HCT116 (cell line): ENCODE measurements at regions not wholly inside any gene's neighbourhood (a gene's known extent, or its start where the extent isn't known, plus 50 kb on each side); places are given as distances from the start of the nearest gene placed in this dataset.

Experiments
- ATAC-seq: fragments of 200-7000 bp; cut with Tn5 transposase; 2 replicates; pipeline ENCODE4 v1.9.1; 2020; ENCODE audit warnings: mild to moderate bottlenecking, moderate library complexity
- BruUV-seq: library from RNA; stranded (reverse); fragments of 400-500 nt; replicated peaks from 2 replicates; lab custom pipeline; 2021; lab: Mats Ljungman, UMichigan
- CTCF ChIA-PET: fragments of 300-600 bp; sonication (Branson Sonifier 250); formaldehyde crosslinking; loops from one replicate; lab custom pipeline; 2021; ENCODE audit warnings: antibody characterized with exemption; lab: Charles Lee
- POLR2A ChIA-PET: fragments of 300-600, 350-600 bp; sonication (Branson Sonifier 250); formaldehyde crosslinking; loops from one replicate; lab custom pipeline; 2021; ENCODE audit warnings: antibody characterized with exemption; lab: Charles Lee
- RAD21 ChIA-PET, 2 experiments: fragments of 300-600 bp; sonication (Branson Sonifier 250); formaldehyde crosslinking; loops; one replicate each; lab custom pipeline; 2023; ENCODE audit warnings: low total read pairs in 2 of 2; ENCODE audit not compliant: uncharacterized antibody in 2 of 2, unreplicated experiment in 2 of 2, low non-redundant PET in 1 of 2; lab: Charles Lee
- DNase-seq: peaks from one replicate; pipeline ENCODE4 v3.0.0-alpha.2; 2010; ENCODE audit warnings: low read depth, low spot score
- H2AFZ ChIP-seq: fragments of 200-600 bp; shearing (Covaris generic), sonication (generic); 2 replicates; pipeline ENCODE4 v1.6.1; 2017; ENCODE audit warnings: low read depth, mixed run types, mixed read lengths, antibody characterized with exemption, low read length; ENCODE audit not compliant: poor library complexity, severe bottlenecking
- H3K27ac ChIP-seq: 2 replicates; pipeline ENCODE4 v1.5.1; 2012; ENCODE audit warnings: low read depth, low read length
- H3K27me3 ChIP-seq: fragments of 200-600 bp; sonication (generic); 2 replicates; pipeline ENCODE4 v1.6.1; 2016; ENCODE audit warnings: mixed run types, low read length, mixed read lengths; ENCODE audit not compliant: insufficient read depth
- H3K36me3 ChIP-seq, 2 experiments: fragments of 200-500 bp in 1 of 2; fragments of 200-600 bp in 1 of 2; sonication (Bioruptor generic) in 1 of 2; sonication (generic) in 1 of 2; 2 replicates each; pipeline versions ENCODE4 v1.5.1 to v1.6.1; 2014 to 2016; ENCODE audit warnings: low read length in 2 of 2, inconsistent platforms in 1 of 2, mixed read lengths in 1 of 2, mixed run types in 1 of 2; ENCODE audit not compliant: insufficient read depth in 2 of 2, control insufficient read depth in 1 of 2
- H3K4me1 ChIP-seq, 2 experiments: fragments of 200-600 bp in 1 of 2; sonication (generic) in 1 of 2; 2 replicates each; pipeline versions ENCODE4 v1.5.1 to v1.6.1; 2012 to 2017; ENCODE audit warnings: low read length in 2 of 2, inconsistent platforms in 1 of 2, mild to moderate bottlenecking in 1 of 2, mixed read lengths in 1 of 2, mixed run types in 1 of 2, moderate library complexity in 1 of 2; ENCODE audit not compliant: insufficient read depth in 2 of 2, control insufficient read depth in 1 of 2
- H3K4me2 ChIP-seq: fragments of 200-600 bp; sonication (generic); 2 replicates; pipeline ENCODE4 v1.6.1; 2017; ENCODE audit warnings: mixed run types, low read length, mixed read lengths
- H3K4me3 ChIP-seq, 2 experiments: fragments of 200-600 bp in 1 of 2; sonication (generic) in 1 of 2; replicated peaks in 1 of 2; 2 replicates each; pipeline ENCODE4 v1.5.1; 2011 to 2016; ENCODE audit warnings: low read length in 2 of 2, control low read depth in 1 of 2, low read depth in 1 of 2, mild to moderate bottlenecking in 1 of 2, mixed read lengths in 1 of 2, mixed run types in 1 of 2
- H3K79me2 ChIP-seq: fragments of 200-600 bp; sonication (generic); 2 replicates; pipeline ENCODE4 v1.6.1; 2017; ENCODE audit warnings: mild to moderate bottlenecking, mixed run types, low read length, moderate library complexity, mixed read lengths; ENCODE audit not compliant: insufficient read depth
- H3K9ac ChIP-seq: fragments of 200-600 bp; sonication (generic); 2 replicates; pipeline ENCODE4 v1.6.1; 2016; ENCODE audit warnings: low read length, mixed read lengths
- H3K9me2 ChIP-seq: fragments of 200-600 bp; sonication (generic), shearing (Covaris generic); 2 replicates; pipeline ENCODE4 v1.6.1; 2017; ENCODE audit warnings: mixed run types, mild to moderate bottlenecking, moderate library complexity; ENCODE audit not compliant: insufficient read depth
- H3K9me3 ChIP-seq, 2 experiments: fragments of 200-500 bp in 1 of 2; fragments of 200-600 bp in 1 of 2; sonication (Bioruptor generic) in 1 of 2; sonication (generic) in 1 of 2; 2 replicates each; pipeline ENCODE4 v1.6.1; 2014 to 2017; ENCODE audit warnings: low read length in 2 of 2, mixed read lengths in 2 of 2, inconsistent platforms in 1 of 2, low read depth in 1 of 2, mild to moderate bottlenecking in 1 of 2, mixed run types in 1 of 2, moderate library complexity in 1 of 2; ENCODE audit not compliant: control insufficient read depth in 1 of 2, insufficient read depth in 1 of 2
- H4K20me1 ChIP-seq: fragments of 200-600 bp; sonication (generic), shearing (Covaris generic); 2 replicates; pipeline ENCODE4 v1.6.1; 2017; ENCODE audit warnings: mixed run types, mild to moderate bottlenecking, moderate library complexity; ENCODE audit not compliant: insufficient read depth
- CBX3 ChIP-seq: IDR thresholded peaks from 2 replicates; pipeline ENCODE4 v1.6.1; 2012; ENCODE audit warnings: low read depth
- CEBPB ChIP-seq: IDR thresholded peaks from 2 replicates; pipeline ENCODE4 v1.6.1; 2012; ENCODE audit warnings: low read depth
- CTCF ChIP-seq, 3 experiments: fragments of 200-600 bp in 1 of 3; sonication (generic) in 1 of 3; IDR thresholded peaks in 2 of 3; conservative IDR thresholded peaks in 1 of 3; 2 replicates each; pipeline ENCODE4 v1.5.1; 2012 to 2017; ENCODE audit warnings: low read depth in 2 of 3, low read length in 2 of 3, antibody characterized with exemption in 1 of 3, borderline replicate concordance in 1 of 3, control low read depth in 1 of 3, mild to moderate bottlenecking in 1 of 3, mixed read lengths in 1 of 3, mixed run types in 1 of 3, moderate library complexity in 1 of 3; ENCODE audit not compliant: insufficient read depth in 1 of 3
- EGR1 ChIP-seq: IDR thresholded peaks from 2 replicates; pipeline ENCODE4 v1.6.1; 2012; ENCODE audit warnings: low read depth
- EZH2 ChIP-seq: fragments of 200-600 bp; sonication (generic); IDR thresholded peaks from 2 replicates; pipeline ENCODE4 v1.6.1; 2017; ENCODE audit warnings: antibody characterized with exemption, mixed run types
- EZH2phosphoT487 ChIP-seq: fragments of 200-600 bp; IDR thresholded peaks from 2 replicates; pipeline ENCODE4 v1.6.1; 2018; ENCODE audit warnings: antibody characterized with exemption, borderline replicate concordance
- JUND ChIP-seq: IDR thresholded peaks from 2 replicates; pipeline ENCODE4 v1.6.1; 2012
- MAX ChIP-seq: IDR thresholded peaks from 2 replicates; pipeline ENCODE4 v1.6.1; 2012
- POLR2AphosphoS5 ChIP-seq: IDR thresholded peaks from 2 replicates; pipeline ENCODE4 v1.6.1; 2011; ENCODE audit warnings: mild to moderate bottlenecking, low read depth, low read length, moderate library complexity
- RAD21 ChIP-seq: IDR thresholded peaks from 2 replicates; pipeline ENCODE4 v1.6.1; 2012; ENCODE audit warnings: low read depth, mild to moderate bottlenecking
- TCF7L2 ChIP-seq: IDR thresholded peaks from 2 replicates; pipeline ENCODE4 v1.7.0; 2011; ENCODE audit warnings: borderline replicate concordance, inconsistent platforms; ENCODE audit not compliant: insufficient read depth, insufficient read length; ENCODE audit errors: extremely low read depth
- YY1 ChIP-seq: IDR thresholded peaks from 2 replicates; pipeline ENCODE4 v1.6.1; 2011; ENCODE audit warnings: low read length, low read depth, moderate library complexity, mild to moderate bottlenecking; ENCODE audit not compliant: insufficient replicate concordance; ENCODE audit errors: extremely low read depth
- ZBTB33 ChIP-seq: IDR thresholded peaks from 2 replicates; pipeline ENCODE4 v1.6.1; 2011; ENCODE audit warnings: mild to moderate bottlenecking, low read length, moderate library complexity; ENCODE audit not compliant: insufficient replicate concordance; ENCODE audit errors: extremely low read depth
- ZFX ChIP-seq: fragments of 450-650 bp; IDR thresholded peaks from 2 replicates; pipeline ENCODE4 v1.6.1; 2017
- intact Hi-C: fragments of 100-400 bp; cut with micrococcal nuclease; formaldehyde crosslinking; loops from 2 replicates; pipeline ENCODE4 v1.10.0; 2022
- TF ChIP-seq, protein P1 (sequence below): IDR thresholded peaks from 2 replicates; pipeline ENCODE4 v1.6.1; 2012; ENCODE audit warnings: low read depth

DNA sequence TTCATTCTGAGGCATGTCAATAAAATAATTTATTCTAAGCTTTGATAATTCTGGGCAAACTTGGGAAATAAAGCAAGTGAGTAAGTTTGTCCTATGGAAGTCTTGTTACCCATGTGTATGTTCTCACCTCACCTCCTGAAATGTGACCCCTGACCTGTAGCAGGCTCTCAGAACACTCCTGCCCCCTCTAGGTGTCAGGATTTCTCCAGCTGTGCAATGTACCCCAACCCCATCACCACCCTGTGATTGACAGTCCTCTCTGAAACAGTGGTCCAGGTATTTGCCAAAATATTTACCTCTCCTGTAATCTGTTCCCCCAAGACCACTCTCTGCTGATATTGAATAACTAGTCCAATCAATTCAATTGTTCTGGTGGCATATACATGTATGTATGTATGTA, 122.6 kb upstream of the PTER start:
- H3K4me1 ChIP-seq: no peaks in the 10 kb centered on the region
- no TSS peak for BruUV-seq
- CTCF ChIA-PET: no interaction called here
- peaks cover 6% of the 10 kb centered on the region for H3K27me3 ChIP-seq
- POLR2A ChIA-PET: no interaction called here
- H2AFZ ChIP-seq: no peak overlapping the region
- H3K9ac ChIP-seq: no peak overlapping the region
- ATAC-seq (peak; percentile 61; the same call in 1 of the 2 replicates), DNase-seq (peak; percentile 2)
- H3K9me3 ChIP-seq: no peaks in the 10 kb centered on the region
- intact Hi-C loops: loop anchor here (2.0 to 10.0 kb wide), 2 partner anchors 231 to 461 kb away; no protein-coding TSS in a partner anchor
- RAD21 ChIA-PET: no interaction called here
- TF ChIP-seq RAD21 (peak; percentile 55), EZH2phosphoT487 (no peak), CTCF (IDR thresholded peaks at IDR 0.05 in 2 of 3, conservative IDR thresholded peaks at IDR 0.05 in 1 of 3; ENCODE audit: borderline replicate concordance in 1 of 3, insufficient read depth in 1 of 3, low read depth in 2 of 3, low read length in 2 of 3) (peak; percentile 8 to 34 (median 26); a peak in 3 of 6 replicates), CEBPB (no peak), CBX3 (no peak), TCF7L2 (no peak), JUND (no peak), ZFX (no peak), EGR1 (no peak), YY1 (no peak), EZH2 (no peak), ZBTB33 (no peak), MAX (no peak), POLR2AphosphoS5 (no peak)
- TF ChIP-seq, protein P1, sequence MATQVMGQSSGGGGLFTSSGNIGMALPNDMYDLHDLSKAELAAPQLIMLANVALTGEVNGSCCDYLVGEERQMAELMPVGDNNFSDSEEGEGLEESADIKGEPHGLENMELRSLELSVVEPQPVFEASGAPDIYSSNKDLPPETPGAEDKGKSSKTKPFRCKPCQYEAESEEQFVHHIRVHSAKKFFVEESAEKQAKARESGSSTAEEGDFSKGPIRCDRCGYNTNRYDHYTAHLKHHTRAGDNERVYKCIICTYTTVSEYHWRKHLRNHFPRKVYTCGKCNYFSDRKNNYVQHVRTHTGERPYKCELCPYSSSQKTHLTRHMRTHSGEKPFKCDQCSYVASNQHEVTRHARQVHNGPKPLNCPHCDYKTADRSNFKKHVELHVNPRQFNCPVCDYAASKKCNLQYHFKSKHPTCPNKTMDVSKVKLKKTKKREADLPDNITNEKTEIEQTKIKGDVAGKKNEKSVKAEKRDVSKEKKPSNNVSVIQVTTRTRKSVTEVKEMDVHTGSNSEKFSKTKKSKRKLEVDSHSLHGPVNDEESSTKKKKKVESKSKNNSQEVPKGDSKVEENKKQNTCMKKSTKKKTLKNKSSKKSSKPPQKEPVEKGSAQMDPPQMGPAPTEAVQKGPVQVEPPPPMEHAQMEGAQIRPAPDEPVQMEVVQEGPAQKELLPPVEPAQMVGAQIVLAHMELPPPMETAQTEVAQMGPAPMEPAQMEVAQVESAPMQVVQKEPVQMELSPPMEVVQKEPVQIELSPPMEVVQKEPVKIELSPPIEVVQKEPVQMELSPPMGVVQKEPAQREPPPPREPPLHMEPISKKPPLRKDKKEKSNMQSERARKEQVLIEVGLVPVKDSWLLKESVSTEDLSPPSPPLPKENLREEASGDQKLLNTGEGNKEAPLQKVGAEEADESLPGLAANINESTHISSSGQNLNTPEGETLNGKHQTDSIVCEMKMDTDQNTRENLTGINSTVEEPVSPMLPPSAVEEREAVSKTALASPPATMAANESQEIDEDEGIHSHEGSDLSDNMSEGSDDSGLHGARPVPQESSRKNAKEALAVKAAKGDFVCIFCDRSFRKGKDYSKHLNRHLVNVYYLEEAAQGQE: no peak
- H4K20me1 ChIP-seq: no peaks in the 10 kb centered on the region
- no peak overlapping the region for H3K27ac ChIP-seq
- no peaks in the 10 kb centered on the region for H3K9me2 ChIP-seq
- H3K4me3 ChIP-seq: no peak overlapping the region
- H3K79me2 ChIP-seq: no peaks in the 10 kb centered on the region
- H3K36me3 ChIP-seq: no peaks in the 10 kb centered on the region
- H3K4me2 ChIP-seq: no peak overlapping the region
